B cell (primary cell): ENCODE measurements at regions not wholly inside any gene's neighbourhood (a gene's known extent, or its start where the extent isn't known, plus 50 kb on each side); places are given as distances from the start of the nearest gene placed in this dataset.

Experiments used
- ATAC-seq: fragments of 200-7000 bp; cut with Tn5 transposase; one replicate; pipeline ENCODE4 v1.10.0; 2021; ENCODE audit warnings: low read depth, mild to moderate bottlenecking, moderate number of reproducible peaks, moderate library complexity
- CTCF ChIA-PET: fragments of 350-600 bp; sonication (Branson Sonifier 250); formaldehyde crosslinking; loops from one replicate; lab custom pipeline; 2021; ENCODE audit warnings: antibody characterized with exemption, inconsistent platforms; lab: Charles Lee
- POLR2A ChIA-PET: fragments of 350-600 bp; sonication (Branson Sonifier 250); formaldehyde crosslinking; loops from one replicate; lab custom pipeline; 2021; ENCODE audit warnings: antibody characterized with exemption; lab: Charles Lee
- DNase-seq: peaks from one replicate; pipeline ENCODE4 v3.0.0; 2013
- H2AFZ ChIP-seq: 2 replicates; pipeline ENCODE4 v1.6.1; 2012; ENCODE audit warnings: mild to moderate bottlenecking, low read depth, low read length; ENCODE audit not compliant: insufficient read depth, poor library complexity, severe bottlenecking
- H3K27ac ChIP-seq, 2 donors: 1 replicate in 1 of 2; 2 replicates in 1 of 2; pipeline ENCODE4 v1.5.1; 2012 to 2013; ENCODE audit warnings: low read length in 2 of 2, mild to moderate bottlenecking in 2 of 2, moderate library complexity in 1 of 2
- H3K27me3 ChIP-seq, 4 experiments: fragments of 200-600 bp in 1 of 4; sonication (generic) in 1 of 4; replicated peaks in 1 of 4; 1 replicate in 2 of 4; 2 replicates in 2 of 4; pipeline versions ENCODE4 v1.6.1 to v1.7.0; 2013 to 2016; ENCODE audit warnings: low read length in 3 of 4, mild to moderate bottlenecking in 2 of 4, mixed read lengths in 1 of 4, moderate library complexity in 1 of 4; ENCODE audit not compliant: insufficient read depth in 4 of 4, control insufficient read depth in 3 of 4; ENCODE audit errors: control extremely low read depth in 1 of 4
- H3K36me3 ChIP-seq, 2 experiments: replicated peaks in 1 of 2; 1 replicate in 1 of 2; 2 replicates in 1 of 2; pipeline versions ENCODE4 v1.6.1 to v1.7.1; 2013; ENCODE audit warnings: low read length in 1 of 2; ENCODE audit not compliant: insufficient read depth in 2 of 2, control insufficient read depth in 1 of 2; ENCODE audit errors: control extremely low read depth in 1 of 2, extremely low read depth in 1 of 2
- H3K4me1 ChIP-seq, 2 donors: fragments of 200-600 bp in 1 of 2; sonication (generic) in 1 of 2; 1 replicate in 1 of 2; 2 replicates in 1 of 2; pipeline versions ENCODE4 v1.5.1 to v1.6.1; 2013 to 2017; ENCODE audit warnings: low read length in 2 of 2; ENCODE audit not compliant: control insufficient read depth in 2 of 2, insufficient read depth in 2 of 2
- H3K4me2 ChIP-seq: replicated peaks from 2 replicates; pipeline ENCODE3; 2012; ENCODE audit warnings: mild to moderate bottlenecking, low read depth, low read length; ENCODE audit not compliant: poor library complexity, severe bottlenecking
- H3K4me3 ChIP-seq, 5 experiments: fragments of 200-600 bp in 1 of 5; sonication (generic) in 1 of 5; 1 replicate in 3 of 5; 2 replicates in 2 of 5; pipeline versions ENCODE4 v1.5.1 to v1.7.0; 2011 to 2016; ENCODE audit warnings: low read length in 4 of 5, mild to moderate bottlenecking in 4 of 5, low read depth in 2 of 5, control low read depth in 1 of 5, moderate library complexity in 1 of 5; ENCODE audit not compliant: insufficient read depth in 1 of 5; ENCODE audit errors: control extremely low read depth in 1 of 5, extremely low read depth in 1 of 5
- H3K79me2 ChIP-seq: fragments of 200-600 bp; sonication (generic); one replicate; pipeline ENCODE4 v1.6.0; 2016; ENCODE audit warnings: low read length; ENCODE audit not compliant: control insufficient read depth, insufficient read depth
- H3K9ac ChIP-seq: fragments of 200-600 bp; sonication (generic); 2 replicates; pipeline ENCODE4 v1.6.1; 2017; ENCODE audit warnings: mild to moderate bottlenecking, low read length, moderate library complexity
- H3K9me3 ChIP-seq, 3 donors: one replicate each; pipeline versions ENCODE4 v1.6.1 to v1.7.1; 2013; ENCODE audit warnings: low read length in 2 of 3; ENCODE audit not compliant: control insufficient read depth in 2 of 3, insufficient read depth in 1 of 3; ENCODE audit errors: control extremely low read depth in 1 of 3
- H4K20me1 ChIP-seq: 2 replicates; pipeline ENCODE4 v1.6.0; 2012; ENCODE audit warnings: mild to moderate bottlenecking, low read length; ENCODE audit not compliant: insufficient read depth, control insufficient read depth, poor library complexity, severe bottlenecking
- H3K27ac Mint-ChIP-seq: one replicate; pipeline ENCODE4 v1.8.0; 2021; ENCODE audit warnings: mixed read lengths
- H3K27me3 Mint-ChIP-seq: one replicate; pipeline ENCODE4 v1.8.0; 2021; ENCODE audit warnings: mixed read lengths
- H3K4me1 Mint-ChIP-seq: one replicate; pipeline ENCODE4 v1.8.0; 2021; ENCODE audit warnings: mixed read lengths
- H3K4me3 Mint-ChIP-seq: one replicate; pipeline ENCODE4 v1.8.0; 2021; ENCODE audit warnings: mixed read lengths
- H3K9me3 Mint-ChIP-seq: one replicate; pipeline ENCODE4 v1.8.0; 2022; ENCODE audit warnings: mixed read lengths; ENCODE audit not compliant: insufficient read depth
- EZH2 ChIP-seq: IDR thresholded peaks from 2 replicates; pipeline ENCODE4 v1.6.1; 2012; ENCODE audit warnings: borderline replicate concordance, low read depth, mild to moderate bottlenecking, moderate library complexity, low read length; ENCODE audit not compliant: insufficient read depth, poor library complexity, severe bottlenecking
- WGBS: methylation state at CpG from one replicate; pipeline ENCODE4 v1.1.5; 2013; ENCODE audit warnings: missing lambda C conversion rate; ENCODE audit not compliant: insufficient coverage; 5-methylcytosine and 5-hydroxymethylcytosine counted together
- intact Hi-C: fragments of 100-400 bp; cut with micrococcal nuclease; formaldehyde crosslinking; loops from one replicate; pipeline ENCODE4 v1.10.0; 2022
- TF ChIP-seq, protein P1 (sequence below): fragments of 200-600 bp; IDR thresholded peaks from one replicate; pipeline ENCODE4 v1.8.0; 2022; ENCODE audit warnings: antibody characterized with exemption, mild to moderate bottlenecking

- Histone ChIP-seq H3K27ac (no peak overlapping the region), H3K4me1 (no peaks in the 10 kb centered on the region), H3K9ac (no peak overlapping the region), H3K79me2 (no peaks in the 10 kb centered on the region), H3K36me3 (no peaks in the 10 kb centered on the region), H3K9me3 (peaks cover 0 to 6% (median 0%) of the 10 kb centered on the region in 3 donors), H3K4me3 (no peak overlapping the region), H2AFZ (no peak overlapping the region), H3K4me2 (no peak overlapping the region), H3K27me3 (peaks cover 0 to 36% (median 2%) of the 10 kb centered on the region in 4 experiments), H4K20me1 (no peaks in the 10 kb centered on the region)
- no peak overlapping the region for H3K4me3 Mint-ChIP-seq
- H3K4me1 Mint-ChIP-seq: no peaks in the 10 kb centered on the region
- ATAC-seq (no peak), DNase-seq (no peak)
- WGBS: 5% methylated on average over 9 of the region's 15 CpGs
- peaks cover 42% of the 10 kb centered on the region for H3K27me3 Mint-ChIP-seq
- ChIA-PET CTCF (no interaction called here), POLR2A (no interaction called here)
- H3K9me3 Mint-ChIP-seq: no peaks in the 10 kb centered on the region
- intact Hi-C loops: no loop called here
- TF ChIP-seq, protein P1, sequence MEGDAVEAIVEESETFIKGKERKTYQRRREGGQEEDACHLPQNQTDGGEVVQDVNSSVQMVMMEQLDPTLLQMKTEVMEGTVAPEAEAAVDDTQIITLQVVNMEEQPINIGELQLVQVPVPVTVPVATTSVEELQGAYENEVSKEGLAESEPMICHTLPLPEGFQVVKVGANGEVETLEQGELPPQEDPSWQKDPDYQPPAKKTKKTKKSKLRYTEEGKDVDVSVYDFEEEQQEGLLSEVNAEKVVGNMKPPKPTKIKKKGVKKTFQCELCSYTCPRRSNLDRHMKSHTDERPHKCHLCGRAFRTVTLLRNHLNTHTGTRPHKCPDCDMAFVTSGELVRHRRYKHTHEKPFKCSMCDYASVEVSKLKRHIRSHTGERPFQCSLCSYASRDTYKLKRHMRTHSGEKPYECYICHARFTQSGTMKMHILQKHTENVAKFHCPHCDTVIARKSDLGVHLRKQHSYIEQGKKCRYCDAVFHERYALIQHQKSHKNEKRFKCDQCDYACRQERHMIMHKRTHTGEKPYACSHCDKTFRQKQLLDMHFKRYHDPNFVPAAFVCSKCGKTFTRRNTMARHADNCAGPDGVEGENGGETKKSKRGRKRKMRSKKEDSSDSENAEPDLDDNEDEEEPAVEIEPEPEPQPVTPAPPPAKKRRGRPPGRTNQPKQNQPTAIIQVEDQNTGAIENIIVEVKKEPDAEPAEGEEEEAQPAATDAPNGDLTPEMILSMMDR: no peak
- TF ChIP-seq EZH2: no peak
- H3K27ac Mint-ChIP-seq: no peak overlapping the region
Observed at GRCh38 chr11:70662691-70663098, 264.4 kb downstream of the CTTN start.

GRCh38 chr11:70663815-70664214 lies 265.5 kb downstream of the CTTN start:
- H3K27me3 ChIP-seq: peaks cover 0 to 36% (median 2%) of the 10 kb centered on the region in 4 experiments
- H3K4me1 ChIP-seq: no peaks in the 10 kb centered on the region
- intact Hi-C loops: no loop called here
- peaks cover 0 to 6% (median 0%) of the 10 kb centered on the region in 3 donors for H3K9me3 ChIP-seq
- H3K9ac ChIP-seq: no peak overlapping the region
- Mint-ChIP-seq H3K27ac (no peak overlapping the region), H3K9me3 (no peaks in the 10 kb centered on the region), H3K27me3 (peaks cover 44% of the 10 kb centered on the region), H3K4me3 (no peak overlapping the region), H3K4me1 (no peaks in the 10 kb centered on the region)
- H4K20me1 ChIP-seq: no peaks in the 10 kb centered on the region
- H3K27ac ChIP-seq: no peak overlapping the region
- no peak for DNase-seq
- H2AFZ ChIP-seq: no peak overlapping the region
- CTCF ChIA-PET: no interaction called here
- 76% methylated on average over 5 of the region's 5 CpGs for WGBS
- H3K79me2 ChIP-seq: no peaks in the 10 kb centered on the region
- TF ChIP-seq, protein P1: no peak
- no peak for TF ChIP-seq EZH2
- no peak for ATAC-seq
- no peak overlapping the region for H3K4me3 ChIP-seq
- H3K4me2 ChIP-seq: no peak overlapping the region
- H3K36me3 ChIP-seq: no peaks in the 10 kb centered on the region
- POLR2A ChIA-PET: no interaction called here
